Limb (tissue), 2 donors: ENCODE measurements at regions not wholly inside any gene's neighbourhood (a gene's known extent, or its start where the extent isn't known, plus 50 kb on each side); places are given as distances from the start of the nearest gene placed in this dataset.

ENCODE experiments used
- DNase-seq, 2 donors: peaks; one replicate each; pipeline ENCODE4 v3.0.0-alpha.2; 2016; ENCODE audit errors: extremely low spot score in 2 of 2

GRCh38 chr6:121998631-121999030 lies 400.8 kb upstream of the HSF2 start:
- no peak for DNase-seq

- no peak for DNase-seq
Measured at GRCh38 chr6:121999456-122000065, 399.9 kb upstream of the HSF2 start.

DNA sequence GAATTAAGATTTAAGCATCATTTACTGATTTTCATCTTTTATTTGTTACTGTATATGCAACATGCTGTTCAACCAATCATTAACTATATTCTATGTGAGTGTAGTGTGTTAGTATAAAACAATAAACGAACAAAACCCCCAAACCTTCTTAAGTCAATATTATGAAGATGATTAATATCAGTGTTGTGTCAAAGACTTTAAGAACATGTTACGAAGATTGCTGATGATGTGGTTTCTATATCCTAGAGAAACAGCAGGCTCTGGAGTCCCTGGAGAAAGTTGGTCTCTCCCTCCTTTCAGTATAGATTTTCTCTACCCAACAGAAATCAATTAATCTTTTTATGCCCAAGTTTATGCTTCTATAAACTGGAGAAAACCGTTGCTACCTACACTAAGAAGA lies 393.8 kb upstream of the HSF2 start:
- no peak for DNase-seq

DNA sequence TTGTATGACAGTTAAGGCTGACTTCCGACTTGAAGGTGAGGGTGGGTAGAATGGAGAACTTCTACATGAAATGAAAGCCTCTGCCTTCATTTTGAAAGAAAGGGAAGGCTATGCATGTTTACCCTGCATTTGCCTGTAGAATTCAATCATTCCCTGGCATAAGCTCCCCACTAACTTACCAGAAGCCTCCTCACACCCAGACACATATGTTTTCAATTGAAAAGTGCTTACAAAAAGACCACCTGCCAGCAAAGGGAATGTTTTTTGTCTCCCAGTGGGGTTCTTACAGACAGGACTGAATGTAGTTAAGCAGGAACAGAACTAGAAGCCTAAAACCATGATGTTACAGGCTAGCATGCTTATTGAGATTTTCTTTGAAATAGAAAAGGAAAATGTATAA lies 392.1 kb upstream of the HSF2 start:
- DNase-seq = peak in 1 of 2 donors; percentile 44

GRCh38 chr6:122008101-122008999 lies 391.1 kb upstream of the HSF2 start:
- no peak for DNase-seq

- peak in 1 of 2 donors; percentile 29 for DNase-seq
Measured at GRCh38 chr6:122009000-122009350, 390.5 kb upstream of the HSF2 start.

GRCh38 chr6:122012578-122012977 lies 386.9 kb upstream of the HSF2 start:
- no peak for DNase-seq

- DNase-seq = no peak
Measured at GRCh38 chr6:122014961-122015360, 384.5 kb upstream of the HSF2 start.

- DNase-seq = no peak
Measured at GRCh38 chr6:122020588-122021264, 378.7 kb upstream of the HSF2 start.

- no peak for DNase-seq
Measured at GRCh38 chr6:122025104-122025503, 374.3 kb upstream of the HSF2 start.

GRCh38 chr6:122026582-122027369 lies 372.7 kb upstream of the HSF2 start:
- no peak for DNase-seq

DNA sequence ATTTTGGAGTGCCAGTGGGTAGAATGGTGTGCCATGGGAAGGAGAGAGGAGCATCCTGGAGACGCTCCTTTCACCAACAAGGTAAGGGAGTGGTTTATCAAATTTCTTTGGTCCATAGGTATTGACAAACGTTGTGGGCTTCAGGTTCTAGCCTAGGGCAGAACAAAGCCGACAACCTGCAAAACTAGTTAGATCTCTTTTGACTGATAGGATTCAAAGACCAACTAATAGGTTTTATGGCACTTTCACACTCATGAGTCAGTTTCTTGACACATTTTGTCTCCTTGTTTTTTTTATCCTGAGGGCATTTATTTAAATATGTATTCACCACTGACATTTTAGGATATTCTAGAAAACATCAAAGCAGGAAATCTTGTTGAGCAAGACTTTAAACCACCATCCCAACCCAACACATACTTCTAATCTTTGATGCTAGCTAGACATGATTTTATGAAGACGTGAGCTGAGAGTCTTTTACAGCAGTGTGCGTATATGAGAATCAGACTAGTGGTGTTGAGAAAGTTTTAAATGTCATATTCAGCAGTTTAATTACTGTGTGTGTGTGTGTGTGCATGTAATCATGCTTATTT lies 370.4 kb upstream of the HSF2 start:
- no peak for DNase-seq

- DNase-seq = peak in 1 of 2 donors; percentile 85
Measured at GRCh38 chr6:122033564-122034181, 365.8 kb upstream of the HSF2 start.

DNA sequence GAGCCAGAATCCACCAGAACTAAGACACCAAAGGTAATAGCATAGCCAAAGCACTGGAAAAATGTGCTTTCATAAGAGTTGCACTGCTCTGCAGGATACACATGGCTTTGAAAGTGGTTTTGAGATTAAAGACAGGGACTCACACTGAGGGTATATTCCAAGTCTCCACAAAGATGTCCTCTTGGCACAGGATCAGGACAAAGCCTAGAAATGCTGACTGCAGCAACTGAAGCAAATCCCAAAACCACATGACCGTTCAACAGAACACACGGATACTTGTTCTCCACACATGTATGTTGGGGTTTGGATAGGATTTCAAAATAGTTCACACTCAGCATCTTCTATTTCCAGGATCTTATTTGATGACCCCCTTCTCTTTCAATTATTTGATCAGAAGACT lies 364.3 kb upstream of the HSF2 start:
- peak in 1 of 2 donors; percentile 36 for DNase-seq

- DNase-seq = no peak
Measured at GRCh38 chr6:122040261-122040660, 359.2 kb upstream of the HSF2 start.

GRCh38 chr6:122042380-122042779 lies 357.1 kb upstream of the HSF2 start:
- DNase-seq = no peak

GRCh38 chr6:122042960-122043735 lies 356.3 kb upstream of the HSF2 start:
- DNase-seq = peak in 1 of 2 donors; percentile 51

GRCh38 chr6:122048570-122048969 lies 350.9 kb upstream of the HSF2 start:
- DNase-seq = no peak

- peak in 1 of 2 donors; percentile 48 for DNase-seq
Measured at GRCh38 chr6:122049341-122049740, 350.1 kb upstream of the HSF2 start.

- DNase-seq = no peak
Measured at GRCh38 chr6:122050242-122050755, 349.2 kb upstream of the HSF2 start.
